Adrenal gland (tissue), 9 donors: ENCODE measurements at regions not wholly inside any gene's neighbourhood (a gene's known extent, or its start where the extent isn't known, plus 50 kb on each side); places are given as distances from the start of the nearest gene placed in this dataset.

Experiments
- DNase-seq, 7 donors: peaks; one replicate each; pipeline ENCODE4 v3.0.0-alpha.2; 2019 to 2020
- H3K27ac ChIP-seq, 5 donors: fragments of 200-600 bp; sonication (generic) in 4 of 5; 1 replicate in 3 of 5; 2 replicates in 2 of 5; pipeline versions ENCODE4 v1.5.1 to v1.8.0; 2016 to 2020; ENCODE audit warnings: mild to moderate bottlenecking in 1 of 5
- H3K27me3 ChIP-seq: fragments of 200-600 bp; 2 replicates; pipeline ENCODE4 v1.8.0; 2021
- H3K36me3 ChIP-seq, 2 donors: fragments of 200-600 bp; replicated peaks in 1 of 2; 1 replicate in 1 of 2; 2 replicates in 1 of 2; pipeline versions ENCODE4 v1.5.1 to v1.8.0; 2018 to 2022
- H3K4me1 ChIP-seq, 2 donors: fragments of 200-600 bp; replicated peaks in 1 of 2; 1 replicate in 1 of 2; 2 replicates in 1 of 2; pipeline versions ENCODE4 v1.5.1 to v1.8.0; 2018 to 2021
- H3K4me3 ChIP-seq, 4 donors: fragments of 200-600 bp; sonication (generic) in 3 of 4; one replicate each; pipeline ENCODE4 v1.5.1; 2016 to 2018
- H3K9me3 ChIP-seq, 3 donors: fragments of 200-600 bp; sonication (generic) in 1 of 3; replicated peaks in 1 of 3; 1 replicate in 2 of 3; 2 replicates in 1 of 3; pipeline versions ENCODE4 v1.5.1 to v1.8.0; 2016 to 2021
- POLR2A ChIP-seq, 2 donors: fragments of 450-650 bp; IDR thresholded peaks; one replicate each; pipeline ENCODE4 v1.6.1; 2017; ENCODE audit warnings: antibody characterized with exemption in 2 of 2, mild to moderate bottlenecking in 2 of 2, moderate library complexity in 1 of 2
- WGBS, 4 donors: extraction: QIAGEN DNeasy Blood & Tissue Kit in 2 of 4; methylation state at CpG; one replicate each; pipeline versions ENCODE4 v1.1.5 to v1.1.7; 2013 to 2017; 5-methylcytosine and 5-hydroxymethylcytosine counted together
- intact Hi-C, 2 donors: fragments of 100-400 bp; cut with DNase I; formaldehyde crosslinking; loops; one replicate each; pipeline versions ENCODE4 v1.14.1 to v1.15.0; 2022 to 2023
- TF ChIP-seq, protein P1 (sequence below), 6 experiments: fragments of 450-650 bp in 4 of 6; fragments of 200-600 bp in 2 of 6; sonication (generic) in 1 of 6; IDR thresholded peaks; 1 replicate in 5 of 6; 2 replicates in 1 of 6; pipeline versions ENCODE4 v1.5.1 to v1.8.0; 2016 to 2021; ENCODE audit warnings: antibody characterized with exemption in 6 of 6, mild to moderate bottlenecking in 2 of 6, moderate library complexity in 1 of 6
- donor health status: healthy with polysubstance abuse.
- donor health status: Bipolar disorder and iron deficiency.
- donor health status: DM: yes; HTN: yes; CAD: no.
- donor health status: DM: no; HTN: no; CAD: no.
- donor health status: DM: no; HTN: no; CAD: no.

DNA sequence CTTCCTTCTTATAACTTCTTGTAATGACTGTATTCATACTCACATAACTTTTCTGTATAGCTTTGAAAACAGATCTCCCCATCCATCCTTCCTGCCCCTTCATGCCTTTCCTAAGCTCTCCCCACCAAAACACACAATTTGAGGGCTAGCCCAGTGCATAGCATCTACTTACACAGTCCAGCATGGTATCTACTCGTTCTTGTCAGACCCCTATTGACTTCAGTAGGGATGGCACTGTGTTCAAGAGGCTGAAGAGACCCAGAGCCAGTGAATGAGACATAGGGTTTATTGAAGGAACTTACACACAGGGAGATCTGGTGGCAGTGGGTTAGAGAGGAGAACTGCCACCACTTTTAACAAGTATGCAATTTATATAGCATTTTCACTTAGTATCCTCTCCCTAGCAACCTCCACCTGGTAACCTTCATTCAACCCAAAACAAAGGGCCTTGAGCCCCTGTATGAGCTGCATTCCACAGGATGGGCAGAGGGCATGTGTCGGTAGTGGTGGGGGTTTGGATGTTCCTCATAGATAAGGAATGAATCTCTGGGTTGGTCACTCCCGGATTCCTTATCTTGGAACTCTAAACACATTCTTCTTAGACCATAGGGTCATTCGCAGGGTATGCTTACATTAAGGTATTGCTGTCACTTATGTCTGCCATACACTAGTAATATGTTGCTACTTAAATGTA lies 64.9 kb upstream of the GNG12 start:
- TF ChIP-seq POLR2A (IDR thresholded peaks at IDR 0.05) = no peak
- TF ChIP-seq, protein P1, sequence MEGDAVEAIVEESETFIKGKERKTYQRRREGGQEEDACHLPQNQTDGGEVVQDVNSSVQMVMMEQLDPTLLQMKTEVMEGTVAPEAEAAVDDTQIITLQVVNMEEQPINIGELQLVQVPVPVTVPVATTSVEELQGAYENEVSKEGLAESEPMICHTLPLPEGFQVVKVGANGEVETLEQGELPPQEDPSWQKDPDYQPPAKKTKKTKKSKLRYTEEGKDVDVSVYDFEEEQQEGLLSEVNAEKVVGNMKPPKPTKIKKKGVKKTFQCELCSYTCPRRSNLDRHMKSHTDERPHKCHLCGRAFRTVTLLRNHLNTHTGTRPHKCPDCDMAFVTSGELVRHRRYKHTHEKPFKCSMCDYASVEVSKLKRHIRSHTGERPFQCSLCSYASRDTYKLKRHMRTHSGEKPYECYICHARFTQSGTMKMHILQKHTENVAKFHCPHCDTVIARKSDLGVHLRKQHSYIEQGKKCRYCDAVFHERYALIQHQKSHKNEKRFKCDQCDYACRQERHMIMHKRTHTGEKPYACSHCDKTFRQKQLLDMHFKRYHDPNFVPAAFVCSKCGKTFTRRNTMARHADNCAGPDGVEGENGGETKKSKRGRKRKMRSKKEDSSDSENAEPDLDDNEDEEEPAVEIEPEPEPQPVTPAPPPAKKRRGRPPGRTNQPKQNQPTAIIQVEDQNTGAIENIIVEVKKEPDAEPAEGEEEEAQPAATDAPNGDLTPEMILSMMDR (IDR thresholded peaks at IDR 0.05) = no peak
- H3K27ac ChIP-seq = no peak overlapping the region
- no peaks in the 10 kb centered on the region for H3K9me3 ChIP-seq
- intact Hi-C loops = no loop called here
- H3K4me1 ChIP-seq = no peaks in the 10 kb centered on the region
- 73 to 81% (median 78%) methylated on average over 4 of the region's 4 CpGs for WGBS, 4 donors
- no peak for DNase-seq
- H3K36me3 ChIP-seq = no peaks in the 10 kb centered on the region
- no peak overlapping the region for H3K4me3 ChIP-seq
- H3K27me3 ChIP-seq = no peaks in the 10 kb centered on the region

DNA sequence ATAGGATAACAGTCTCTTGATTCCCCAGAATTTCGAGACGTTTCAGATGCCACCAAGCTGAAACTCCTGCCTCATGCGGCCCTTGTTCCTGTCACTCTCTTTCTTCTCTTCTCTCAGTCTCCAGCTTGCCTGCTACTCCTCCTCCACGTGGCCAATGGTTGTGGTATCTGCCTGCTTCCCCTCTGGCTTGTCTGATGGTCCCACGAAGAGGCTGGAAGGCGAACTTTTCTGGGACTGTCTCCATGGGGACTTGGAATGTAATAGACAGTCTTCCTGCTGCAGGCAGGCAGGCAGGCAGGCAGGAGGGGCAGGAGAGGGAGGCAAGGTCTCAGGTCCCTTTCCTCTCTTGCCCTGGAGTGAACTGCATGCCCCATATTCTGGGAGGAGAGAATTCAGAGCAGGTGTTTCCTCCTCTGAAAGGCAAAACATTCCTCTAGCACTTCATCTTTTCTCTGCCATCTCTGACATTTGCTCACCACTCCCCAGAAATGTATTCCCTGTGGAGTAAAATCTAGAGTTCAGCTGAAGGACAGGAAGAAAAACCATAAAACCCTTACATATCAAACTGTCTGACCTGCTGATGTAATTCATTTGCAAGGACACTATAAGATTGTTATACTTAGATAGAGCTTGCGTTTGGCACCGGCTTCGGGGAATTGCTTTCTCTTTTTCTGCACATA lies 64.1 kb upstream of the GNG12 start:
- Histone ChIP-seq H3K36me3 (no peaks in the 10 kb centered on the region), H3K27me3 (no peaks in the 10 kb centered on the region), H3K9me3 (no peaks in the 10 kb centered on the region), H3K4me1 (no peaks in the 10 kb centered on the region), H3K4me3 (no peak overlapping the region), H3K27ac (no peak overlapping the region)
- TF ChIP-seq POLR2A (IDR thresholded peaks at IDR 0.05) = no peak
- TF ChIP-seq, protein P1 (IDR thresholded peaks at IDR 0.05) = no peak
- intact Hi-C loops = no loop called here
- no peak for DNase-seq
- WGBS, 4 donors = 50 to 60% (median 54%) methylated on average over 9 of the region's 9 CpGs

DNA sequence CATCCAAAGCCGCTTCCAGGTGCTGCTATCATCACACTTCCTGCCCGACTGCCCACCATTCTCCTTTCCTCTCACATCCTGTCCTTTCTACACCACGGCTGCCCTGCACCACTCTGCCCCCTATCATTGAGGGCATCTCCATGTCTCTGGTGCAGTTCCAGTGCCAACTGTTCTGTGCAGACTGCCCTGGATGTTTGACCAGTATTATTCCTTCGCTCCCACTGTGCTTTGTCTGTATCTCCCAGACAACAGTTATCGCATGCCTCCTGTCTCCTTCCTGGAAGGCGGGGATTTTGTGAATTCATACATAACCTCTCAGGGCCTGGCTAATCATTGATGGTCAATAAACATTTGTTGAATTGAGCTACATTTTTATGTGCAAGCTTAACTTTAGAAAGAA lies 63.6 kb upstream of the GNG12 start:
- intact Hi-C loops = no loop called here
- TF ChIP-seq, protein P1 (IDR thresholded peaks at IDR 0.05) = no peak
- no peak for TF ChIP-seq POLR2A (IDR thresholded peaks at IDR 0.05)
- no peaks in the 10 kb centered on the region for H3K4me1 ChIP-seq
- H3K36me3 ChIP-seq = no peaks in the 10 kb centered on the region
- no peak for DNase-seq
- WGBS, 4 donors = 86 to 93% (median 88%) methylated on average over 6 of the region's 6 CpGs
- H3K27me3 ChIP-seq = no peaks in the 10 kb centered on the region
- no peaks in the 10 kb centered on the region for H3K9me3 ChIP-seq
- H3K4me3 ChIP-seq = no peak overlapping the region
- no peak overlapping the region for H3K27ac ChIP-seq

DNA sequence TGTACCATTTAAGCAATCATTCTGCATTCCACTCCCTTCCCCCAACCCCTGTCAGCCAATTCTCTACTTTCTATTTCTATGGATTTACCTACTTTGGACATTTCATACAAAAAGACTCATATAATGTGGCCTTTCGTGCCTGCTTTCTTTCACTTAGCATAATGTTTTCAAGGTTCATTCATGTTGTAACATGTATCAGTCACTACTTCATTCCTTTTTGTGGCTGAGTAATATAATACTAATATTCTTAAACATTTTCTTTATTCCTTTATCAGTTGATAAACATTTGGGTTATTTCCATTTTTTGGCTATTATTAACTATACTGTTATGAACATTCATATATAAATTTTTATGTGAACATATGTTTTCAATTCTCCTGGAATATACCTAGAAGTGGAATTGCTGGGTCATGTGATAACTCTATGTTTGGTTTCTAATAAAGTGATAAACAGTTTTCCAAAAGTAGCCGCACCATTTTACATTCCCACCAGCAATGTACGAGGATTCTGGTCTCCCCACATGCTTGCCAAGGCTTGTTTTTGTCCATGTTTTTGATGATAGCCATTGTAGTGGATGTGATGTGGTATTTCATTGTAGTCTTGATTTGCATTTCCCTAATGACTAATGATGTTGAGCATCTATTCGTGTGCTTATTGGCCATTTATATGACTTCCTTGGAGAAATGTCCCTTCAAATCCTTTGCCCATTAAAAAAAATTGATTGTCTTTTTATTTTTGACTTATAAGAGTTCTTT lies 61.9 kb upstream of the GNG12 start:
- intact Hi-C loops = no loop called here
- Histone ChIP-seq H3K36me3 (no peaks in the 10 kb centered on the region), H3K9me3 (no peaks in the 10 kb centered on the region), H3K27ac (no peak overlapping the region), H3K27me3 (no peaks in the 10 kb centered on the region), H3K4me1 (no peaks in the 10 kb centered on the region), H3K4me3 (no peak overlapping the region)
- TF ChIP-seq, protein P1 (IDR thresholded peaks at IDR 0.05) = no peak
- TF ChIP-seq POLR2A (IDR thresholded peaks at IDR 0.05) = no peak
- DNase-seq = no peak
- 89 to 92% (median 91%) methylated on average over 4 of the region's 4 CpGs for WGBS, 4 donors
